Type B pancreatic cell (in vitro differentiated cells): ENCODE measurements at regions not wholly inside any gene's neighbourhood (a gene's known extent, or its start where the extent isn't known, plus 50 kb on each side); places are given as distances from the start of the nearest gene placed in this dataset.

Source experiments
- DNase-seq: peaks from one replicate; pipeline ENCODE4 v3.0.0; 2021; ENCODE audit warnings: mixed read lengths; ENCODE audit not compliant: unreplicated experiment; ENCODE audit errors: extremely low spot score
- H3K27ac Mint-ChIP-seq: 2 replicates; pipeline ENCODE4 v1.8.0; 2021; ENCODE audit warnings: mild to moderate bottlenecking, mixed read lengths
- H3K27me3 Mint-ChIP-seq: 2 replicates; pipeline ENCODE4 v1.8.0; 2021; ENCODE audit warnings: mixed read lengths
- H3K36me3 Mint-ChIP-seq: 2 replicates; pipeline ENCODE4 v1.8.0; 2021; ENCODE audit warnings: mixed read lengths
- H3K4me1 Mint-ChIP-seq: one replicate; pipeline ENCODE4 v1.8.0; 2021; ENCODE audit warnings: mixed read lengths; ENCODE audit not compliant: unreplicated experiment
- H3K4me3 Mint-ChIP-seq: 2 replicates; pipeline ENCODE4 v1.8.0; 2021; ENCODE audit warnings: mild to moderate bottlenecking, mixed read lengths
- H3K9me3 Mint-ChIP-seq: 2 replicates; pipeline ENCODE4 v1.8.0; 2021; ENCODE audit warnings: mixed read lengths
- TF ChIP-seq, protein P1 (sequence below): fragments of 200-600 bp; sonication (generic); conservative IDR thresholded peaks from 2 replicates; pipeline ENCODE4 v1.5.0; 2021; ENCODE audit warnings: antibody characterized with exemption, mild to moderate bottlenecking

DNA sequence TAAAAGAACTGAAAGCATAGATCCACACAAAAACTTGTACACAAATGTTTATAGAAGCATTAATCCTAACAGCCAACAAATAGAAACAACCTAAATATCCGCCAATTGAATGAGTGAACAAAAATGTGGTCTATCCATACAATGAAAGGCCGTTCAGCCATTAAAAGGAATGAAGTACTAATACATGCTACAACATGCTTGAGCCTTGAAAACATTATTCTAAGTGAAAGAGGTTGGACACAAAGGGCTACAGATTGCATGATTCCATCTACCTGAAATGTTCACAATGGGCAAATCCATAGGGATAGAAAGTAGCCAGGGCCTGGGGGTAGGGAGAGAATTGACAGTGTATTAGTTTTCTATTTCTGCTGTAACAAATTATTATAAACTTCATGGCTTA, 169.2 kb downstream of the SPCS3 start:
- no peaks in the 10 kb centered on the region for H3K36me3 Mint-ChIP-seq
- no peak overlapping the region for H3K4me3 Mint-ChIP-seq
- H3K27me3 Mint-ChIP-seq: no peaks in the 10 kb centered on the region
- H3K9me3 Mint-ChIP-seq: no peaks in the 10 kb centered on the region
- no peak overlapping the region for H3K27ac Mint-ChIP-seq
- no peak for DNase-seq
- TF ChIP-seq, protein P1, sequence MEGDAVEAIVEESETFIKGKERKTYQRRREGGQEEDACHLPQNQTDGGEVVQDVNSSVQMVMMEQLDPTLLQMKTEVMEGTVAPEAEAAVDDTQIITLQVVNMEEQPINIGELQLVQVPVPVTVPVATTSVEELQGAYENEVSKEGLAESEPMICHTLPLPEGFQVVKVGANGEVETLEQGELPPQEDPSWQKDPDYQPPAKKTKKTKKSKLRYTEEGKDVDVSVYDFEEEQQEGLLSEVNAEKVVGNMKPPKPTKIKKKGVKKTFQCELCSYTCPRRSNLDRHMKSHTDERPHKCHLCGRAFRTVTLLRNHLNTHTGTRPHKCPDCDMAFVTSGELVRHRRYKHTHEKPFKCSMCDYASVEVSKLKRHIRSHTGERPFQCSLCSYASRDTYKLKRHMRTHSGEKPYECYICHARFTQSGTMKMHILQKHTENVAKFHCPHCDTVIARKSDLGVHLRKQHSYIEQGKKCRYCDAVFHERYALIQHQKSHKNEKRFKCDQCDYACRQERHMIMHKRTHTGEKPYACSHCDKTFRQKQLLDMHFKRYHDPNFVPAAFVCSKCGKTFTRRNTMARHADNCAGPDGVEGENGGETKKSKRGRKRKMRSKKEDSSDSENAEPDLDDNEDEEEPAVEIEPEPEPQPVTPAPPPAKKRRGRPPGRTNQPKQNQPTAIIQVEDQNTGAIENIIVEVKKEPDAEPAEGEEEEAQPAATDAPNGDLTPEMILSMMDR: no peak
- no peaks in the 10 kb centered on the region for H3K4me1 Mint-ChIP-seq

- Mint-ChIP-seq H3K36me3 (no peaks in the 10 kb centered on the region), H3K9me3 (no peaks in the 10 kb centered on the region), H3K4me1 (no peaks in the 10 kb centered on the region), H3K4me3 (no peak overlapping the region), H3K27me3 (no peaks in the 10 kb centered on the region), H3K27ac (no peak overlapping the region)
- TF ChIP-seq, protein P1: no peak
- DNase-seq: no peak
Measured at GRCh38 chr4:176492646-176493302, 173.0 kb downstream of the SPCS3 start.

DNA sequence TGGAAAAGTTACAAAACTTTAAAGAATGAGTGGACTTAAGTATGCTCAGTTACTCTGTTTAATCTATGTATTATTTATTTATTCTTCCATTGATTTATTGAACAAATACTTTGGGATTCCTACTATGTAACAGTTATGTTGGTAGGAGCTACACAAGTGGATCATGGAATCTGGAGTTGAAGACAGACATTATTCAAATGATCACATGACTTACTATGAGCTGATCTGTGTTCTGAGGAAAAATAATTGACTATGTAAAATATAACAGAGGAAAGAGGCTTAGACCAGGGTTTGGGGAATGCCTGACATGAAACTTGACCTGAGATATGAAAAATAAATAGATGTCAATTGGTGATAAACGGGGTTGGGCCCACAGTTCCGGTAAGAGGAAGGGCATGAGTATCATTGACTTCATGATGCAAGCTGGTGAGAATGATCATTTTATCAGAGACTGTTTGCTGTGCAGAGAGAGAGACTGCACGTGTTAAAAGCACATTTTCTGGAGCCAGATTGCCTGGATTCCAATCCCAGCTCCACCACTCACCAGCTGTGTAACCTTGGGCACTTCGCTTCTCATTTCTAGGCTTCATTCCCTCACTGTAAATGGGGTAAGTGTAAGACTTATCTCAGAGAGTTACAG, 179.0 kb downstream of the SPCS3 start:
- Mint-ChIP-seq H3K4me3 (no peak overlapping the region), H3K27ac (no peak overlapping the region), H3K36me3 (no peaks in the 10 kb centered on the region), H3K9me3 (no peaks in the 10 kb centered on the region), H3K4me1 (no peaks in the 10 kb centered on the region), H3K27me3 (no peaks in the 10 kb centered on the region)
- TF ChIP-seq, protein P1: no peak
- DNase-seq: no peak

DNA sequence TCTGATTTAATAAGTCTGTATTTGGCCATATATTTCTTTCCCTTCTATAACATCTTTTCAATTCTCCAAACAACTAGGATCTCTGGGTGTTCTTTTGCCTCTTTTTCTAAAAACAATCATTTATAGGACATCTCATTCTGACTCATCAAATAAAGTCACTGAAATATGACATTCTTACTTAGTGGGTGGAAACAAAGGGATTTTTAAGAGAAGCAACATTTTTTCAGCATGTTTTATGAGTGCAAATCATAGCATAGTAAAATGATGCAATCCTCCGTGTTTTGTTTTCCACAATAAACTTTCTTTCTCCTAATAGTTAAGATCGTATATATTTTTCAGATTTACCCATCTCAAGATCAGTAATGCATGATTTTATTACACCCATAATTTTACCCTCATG, 179.8 kb downstream of the SPCS3 start:
- H3K27me3 Mint-ChIP-seq: no peaks in the 10 kb centered on the region
- H3K4me1 Mint-ChIP-seq: no peaks in the 10 kb centered on the region
- no peak overlapping the region for H3K4me3 Mint-ChIP-seq
- no peaks in the 10 kb centered on the region for H3K36me3 Mint-ChIP-seq
- H3K27ac Mint-ChIP-seq: no peak overlapping the region
- TF ChIP-seq, protein P1: no peak
- no peaks in the 10 kb centered on the region for H3K9me3 Mint-ChIP-seq
- DNase-seq: no peak

DNA sequence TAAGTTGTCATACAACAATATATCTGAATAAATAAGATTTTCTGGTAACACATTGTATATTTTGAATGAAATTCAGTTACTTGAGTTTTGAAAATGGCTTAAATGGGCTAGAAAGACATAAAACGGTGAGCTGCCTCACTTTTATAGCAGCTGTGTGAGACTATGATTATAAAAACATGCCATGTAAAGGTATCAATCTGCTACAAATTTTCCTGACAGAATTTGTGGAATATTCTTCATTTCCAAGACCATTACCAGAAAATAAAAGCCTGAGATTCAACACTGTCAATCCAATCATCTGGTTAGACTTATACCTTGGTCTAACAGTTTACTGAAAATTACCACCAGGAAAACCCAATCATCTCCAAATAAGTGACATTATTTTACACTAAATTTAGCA, 181.1 kb downstream of the SPCS3 start:
- no peak overlapping the region for H3K4me3 Mint-ChIP-seq
- TF ChIP-seq, protein P1: no peak
- no peaks in the 10 kb centered on the region for H3K4me1 Mint-ChIP-seq
- H3K27ac Mint-ChIP-seq: no peak overlapping the region
- H3K27me3 Mint-ChIP-seq: no peaks in the 10 kb centered on the region
- no peaks in the 10 kb centered on the region for H3K9me3 Mint-ChIP-seq
- DNase-seq: no peak
- no peaks in the 10 kb centered on the region for H3K36me3 Mint-ChIP-seq
